ENCODE measurements at regions not wholly inside any gene's neighbourhood (a gene's known extent, or its start where the extent isn't known, plus 50 kb on each side); places are given as distances from the start of the nearest gene placed in this dataset.
A peak's percentile ranks its signal among the peaks of the same experiment; 100 is the strongest.
"Not testable (repeated sequence)": the region's sequence is repeated elsewhere in the genome, so short reads cannot be mapped to it uniquely, and the experiment has no call there.

DNA sequence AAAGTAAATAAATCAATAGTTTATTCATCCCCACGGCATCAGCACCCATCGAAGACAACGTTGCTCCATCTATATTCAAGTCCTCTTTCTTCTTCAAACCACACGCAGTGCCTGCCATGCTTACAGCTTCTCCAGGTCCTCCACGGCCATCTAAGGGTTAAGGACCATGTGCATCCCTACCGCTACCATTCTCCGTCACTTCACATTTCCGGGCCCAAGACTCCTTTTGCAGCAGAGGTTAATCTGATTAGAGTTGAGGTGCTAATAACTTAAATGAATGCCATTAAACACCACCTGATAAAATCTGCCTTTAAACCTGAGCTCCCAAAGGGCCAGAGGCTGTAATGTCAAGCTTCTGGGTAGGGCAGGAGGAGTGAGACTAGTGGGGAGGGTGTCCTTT is 79.7 kb upstream of the CCND2 start:
- DNase-seq (ENCODE audit: low read depth in 2 of 2): no peak

DNA sequence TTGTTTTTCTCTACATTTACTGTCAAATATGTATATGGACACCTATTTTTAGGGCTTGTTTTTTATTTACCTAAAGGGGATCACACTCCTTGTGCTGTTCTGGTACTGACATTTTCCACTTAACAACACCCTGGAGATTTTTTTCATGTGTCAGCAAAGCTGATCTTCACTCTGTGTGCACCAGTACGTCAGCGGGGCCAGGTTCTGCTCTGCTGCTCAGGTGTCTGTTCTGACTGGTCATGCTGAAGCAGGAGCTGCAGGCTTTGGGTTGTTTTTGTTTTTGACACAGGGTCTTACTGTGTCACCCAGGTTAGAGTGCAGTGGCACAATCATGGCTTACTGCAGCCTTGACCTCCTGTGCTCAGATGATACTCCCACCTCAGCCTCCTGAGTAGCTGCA is 81.9 kb upstream of the CCND2 start:
- DNase-seq (ENCODE audit: low read depth in 2 of 2): no peak

DNA sequence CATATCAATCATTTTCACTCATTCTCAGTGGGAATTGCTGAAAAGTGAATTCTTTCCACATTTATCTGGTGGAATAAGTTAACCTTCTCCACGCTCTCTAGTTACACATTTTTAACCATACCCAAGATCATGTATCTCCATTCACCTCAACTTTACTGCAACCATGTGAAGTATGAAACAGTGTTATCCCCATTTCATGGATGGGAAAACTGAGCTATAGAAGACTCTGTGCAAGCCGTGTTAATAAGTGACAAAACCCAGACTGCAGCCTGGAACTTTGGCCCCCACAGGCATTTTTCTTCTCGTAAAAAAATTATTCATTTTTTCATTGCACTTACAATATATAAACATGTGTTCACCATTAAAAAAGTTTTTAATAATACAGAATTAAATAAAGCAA is 82.4 kb upstream of the CCND2 start:
- no peak for DNase-seq (ENCODE audit: low read depth in 2 of 2)

DNA sequence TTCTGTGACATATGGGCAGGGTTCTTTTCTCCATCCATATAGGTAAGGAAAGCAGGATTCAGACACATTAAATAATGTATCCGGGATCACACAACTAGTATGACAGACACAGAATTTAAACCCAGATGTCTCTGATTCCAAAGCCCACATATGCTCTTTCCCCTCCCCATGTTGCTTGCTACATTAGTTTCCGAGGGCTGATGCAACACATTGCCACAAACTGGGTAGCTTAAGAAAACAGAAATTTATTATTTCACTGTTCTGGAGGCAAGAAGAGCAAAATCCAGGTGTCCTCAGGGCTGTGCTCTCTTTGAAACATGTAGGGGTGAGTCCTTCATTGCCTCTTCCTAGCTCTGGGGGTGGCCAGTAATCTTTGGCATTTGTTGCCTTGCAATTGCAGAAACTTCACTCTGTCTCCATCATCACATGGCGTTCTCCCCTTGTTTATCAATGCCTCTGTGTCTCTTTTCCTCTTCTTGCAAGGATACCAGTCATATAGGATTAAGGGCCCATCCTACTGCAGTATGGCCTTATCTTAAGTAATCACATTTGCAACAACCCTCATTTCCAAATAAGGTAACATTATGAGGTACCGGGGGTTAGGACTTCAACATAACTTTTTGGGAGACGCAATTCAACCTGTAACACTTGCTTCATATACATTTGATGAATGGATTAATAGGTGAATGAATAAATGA is 83.0 kb upstream of the CCND2 start:
- DNase-seq (ENCODE audit: low read depth in 2 of 2): peak in 1 of 2 experiments; percentile 18

DNA sequence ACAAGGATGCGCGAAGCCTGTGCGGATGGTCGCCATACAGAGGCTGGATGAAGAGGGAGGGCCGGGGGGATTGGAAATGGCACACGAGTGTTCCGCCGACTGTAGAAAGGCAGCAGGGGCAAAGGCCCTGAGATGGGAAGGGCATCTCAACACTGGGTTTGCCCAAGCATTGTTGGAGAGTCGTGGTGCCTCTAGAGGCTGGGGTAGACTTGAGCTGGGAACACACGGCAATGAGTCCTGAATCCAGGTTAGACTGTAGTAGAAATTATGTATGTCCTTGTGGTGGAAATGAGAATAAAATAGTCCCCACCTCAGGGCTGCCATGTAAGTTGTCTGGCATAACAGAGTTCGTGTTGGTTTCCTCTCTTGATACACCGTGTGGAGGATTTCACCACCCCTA is 83.8 kb upstream of the CCND2 start:
- no peak for DNase-seq (ENCODE audit: low read depth in 2 of 2)

DNA sequence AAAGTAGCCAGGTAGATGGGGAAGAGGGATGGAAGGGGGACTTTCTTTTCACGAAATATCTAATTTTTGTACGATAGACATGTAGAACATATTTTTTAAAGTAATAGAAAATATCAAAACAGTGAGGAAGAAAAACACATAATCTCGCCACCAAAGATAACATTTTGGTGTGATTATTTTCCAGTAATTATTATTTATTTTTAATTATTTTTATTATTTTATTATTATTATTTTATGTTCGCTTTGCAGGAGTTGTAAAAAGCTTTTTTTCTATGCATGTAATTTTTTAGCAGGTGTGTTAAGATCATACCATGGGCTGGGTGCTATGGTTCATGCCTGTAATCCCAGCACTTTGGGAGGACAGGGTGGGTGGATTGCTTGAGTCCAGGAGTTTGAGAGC is 85.6 kb upstream of the CCND2 start:
- no peak for DNase-seq (ENCODE audit: low read depth in 2 of 2)

DNA sequence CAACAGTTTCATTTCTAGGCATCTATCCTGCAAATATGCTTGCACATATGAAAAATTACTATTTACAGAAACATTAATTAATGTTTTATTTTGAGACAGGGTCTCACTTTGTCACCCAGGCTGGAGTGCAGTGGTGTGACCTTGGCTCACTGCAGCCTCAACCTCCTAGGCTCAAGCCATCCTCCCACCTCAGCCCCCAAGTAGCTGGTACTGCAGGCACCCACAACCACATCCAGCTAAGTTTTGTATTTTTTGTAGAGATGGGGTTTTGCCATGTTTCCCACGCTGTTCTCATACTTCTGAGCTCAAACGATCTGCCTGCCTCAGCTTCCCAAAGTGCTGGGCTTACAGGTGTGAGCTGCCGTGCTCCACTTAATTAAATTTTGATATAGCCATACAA is 86.2 kb upstream of the CCND2 start:
- DNase-seq (ENCODE audit: low read depth in 2 of 2): not testable (repeated sequence)

DNA sequence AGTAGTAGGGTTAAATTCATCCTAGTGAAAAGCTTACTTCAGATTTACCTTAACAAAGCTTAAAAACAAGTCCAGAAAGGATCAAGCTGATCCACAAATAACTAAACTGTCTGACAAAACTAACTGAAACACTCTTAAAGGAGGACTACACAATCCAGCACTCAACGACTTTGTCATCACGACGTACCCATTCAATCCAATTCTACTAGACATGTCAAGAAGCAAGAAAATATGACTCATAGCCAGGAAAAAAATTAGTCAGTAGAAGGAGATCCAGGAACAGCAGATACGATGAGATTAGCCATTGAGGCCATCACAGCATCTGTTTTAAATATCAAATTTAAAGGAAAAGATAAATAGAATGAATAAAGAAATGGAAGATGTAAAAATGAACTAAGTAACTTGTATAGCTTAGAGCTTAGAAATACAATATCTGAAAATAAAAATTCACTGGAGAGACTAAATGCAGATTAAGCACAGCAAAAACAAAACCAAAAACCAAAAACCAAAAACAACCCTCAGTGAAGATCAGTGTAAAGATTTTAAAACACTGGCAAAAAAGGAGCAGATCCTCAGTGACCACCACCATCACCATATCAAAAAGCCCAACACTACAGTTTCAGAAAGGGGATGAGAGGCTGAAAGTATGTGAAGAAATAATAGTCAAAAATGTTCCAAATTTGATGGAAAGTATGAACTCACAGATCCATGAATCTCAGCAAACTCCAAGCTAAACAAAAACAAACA is 95.0 kb upstream of the CCND2 start:
- DNase-seq (ENCODE audit: low read depth in 2 of 2): no peak

DNA sequence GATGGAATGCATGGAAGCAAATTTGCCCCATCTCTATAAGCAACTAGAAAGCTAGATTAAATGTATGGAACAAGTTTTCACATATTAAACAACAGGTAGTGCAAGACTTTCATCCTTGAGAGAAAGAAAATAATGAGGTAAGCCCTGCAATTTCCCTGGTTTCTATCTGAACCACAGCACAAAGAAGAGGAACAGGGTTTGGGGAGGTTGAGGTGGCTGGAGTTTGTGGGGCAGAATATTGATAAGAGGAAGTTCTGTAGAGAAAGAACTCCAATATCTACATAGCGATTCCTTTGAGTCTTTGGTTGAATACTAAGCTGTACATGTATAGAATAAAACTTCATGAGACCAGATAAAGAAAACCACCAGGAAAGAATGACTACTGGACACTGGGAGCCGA is 96.3 kb upstream of the CCND2 start:
- DNase-seq (ENCODE audit: low read depth in 2 of 2): no peak

DNA sequence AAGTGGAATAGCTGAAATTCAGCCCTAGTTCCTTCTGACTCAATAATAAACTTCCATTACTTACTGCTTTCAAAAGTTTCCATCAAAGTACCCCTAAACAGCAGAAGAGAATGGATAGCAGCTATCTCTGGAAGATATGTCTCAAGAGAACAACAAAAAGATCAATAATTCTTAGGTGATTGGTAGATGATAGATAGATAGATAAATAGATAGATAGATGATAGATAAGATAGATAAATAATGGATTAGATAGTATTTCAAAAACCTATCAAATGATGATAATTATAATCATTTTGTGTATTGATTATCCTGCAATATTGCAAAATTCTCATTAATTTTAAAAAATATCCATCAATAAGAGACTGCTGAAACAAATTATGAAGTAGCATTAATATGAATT is 97.4 kb upstream of the CCND2 start:
- no peak for DNase-seq (ENCODE audit: low read depth in 2 of 2)

DNA sequence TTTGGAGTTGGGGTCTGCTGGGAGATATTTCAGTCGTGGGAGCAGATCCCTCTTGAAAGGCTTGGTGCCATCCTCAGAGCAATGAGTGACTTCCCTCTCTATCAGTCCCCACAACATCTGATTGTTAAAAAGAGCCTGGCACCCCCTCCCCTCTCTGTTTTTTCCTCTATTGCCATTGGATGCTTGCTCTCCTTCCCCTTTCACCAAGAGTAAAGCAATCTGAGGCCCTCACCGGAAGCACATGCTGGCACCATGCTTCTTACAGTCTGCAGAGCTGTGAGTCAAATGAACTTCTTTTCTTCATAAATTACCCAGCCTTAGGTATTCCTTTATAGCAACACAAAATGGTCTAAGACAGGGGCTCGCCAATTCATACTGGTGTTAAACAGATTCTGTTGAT is 99.1 kb upstream of the CCND2 start:
- DNase-seq (ENCODE audit: low read depth in 2 of 2): no peak

DNA sequence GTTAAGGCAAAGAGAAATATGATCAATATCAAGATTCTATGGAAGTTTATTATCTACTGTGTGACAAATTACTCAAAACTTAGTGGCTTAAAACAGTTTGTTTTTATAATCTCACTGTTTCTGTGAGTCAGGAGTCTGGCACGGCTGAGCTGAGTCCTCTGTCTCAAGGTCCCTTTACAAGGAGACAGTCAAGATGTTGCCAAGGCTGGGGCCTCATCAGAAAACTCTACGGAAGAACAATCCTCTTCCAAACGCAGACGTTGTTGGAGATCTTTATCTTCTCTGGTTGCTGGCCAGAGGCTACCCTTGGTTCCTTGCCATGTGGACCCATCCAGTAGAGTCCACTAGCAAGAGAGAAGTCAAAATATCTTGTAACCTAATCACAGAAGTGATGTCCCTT is 100.6 kb upstream of the CCND2 start:
- no peak for DNase-seq (ENCODE audit: low read depth in 2 of 2)

DNA sequence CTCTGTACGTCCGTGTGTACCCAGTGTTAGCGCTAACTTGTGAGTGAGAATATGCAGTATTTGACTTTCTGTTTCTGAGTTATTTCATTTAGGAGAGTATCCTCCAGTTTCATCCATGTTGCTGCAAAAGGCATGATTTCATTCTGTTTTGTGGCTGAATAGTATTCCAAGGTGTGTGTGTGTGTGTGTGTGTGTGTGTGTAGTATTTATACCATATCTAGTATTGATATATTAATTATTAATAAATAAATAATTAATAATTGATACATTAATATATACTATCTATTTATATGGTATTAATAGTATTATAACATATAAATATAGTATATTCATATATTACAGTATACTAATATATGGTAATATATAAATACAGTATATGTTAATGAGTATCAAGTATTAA is 101.8 kb upstream of the CCND2 start:
- no peak for DNase-seq (ENCODE audit: low read depth in 2 of 2)

DNA sequence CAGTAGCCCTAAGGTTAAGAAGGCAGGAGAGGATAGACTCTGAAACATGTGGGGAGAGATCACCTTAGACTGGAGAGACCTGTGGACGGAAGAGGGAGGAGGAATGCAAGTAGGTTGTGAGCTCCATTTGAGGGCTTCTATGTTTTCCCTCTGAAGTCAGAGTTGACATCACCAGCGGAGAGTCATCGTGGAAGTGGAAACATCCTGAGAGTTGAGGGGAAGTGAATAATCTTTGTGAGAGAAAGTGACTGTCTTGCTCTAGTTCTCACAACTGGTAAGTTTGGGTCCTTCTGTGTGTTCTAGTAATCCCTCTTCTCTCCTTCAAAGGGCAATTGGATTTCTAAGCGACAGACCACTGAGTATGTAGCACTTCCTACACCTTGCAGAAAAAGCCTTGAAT is 103.6 kb upstream of the CCND2 start:
- DNase-seq (ENCODE audit: low read depth in 2 of 2): no peak

DNA sequence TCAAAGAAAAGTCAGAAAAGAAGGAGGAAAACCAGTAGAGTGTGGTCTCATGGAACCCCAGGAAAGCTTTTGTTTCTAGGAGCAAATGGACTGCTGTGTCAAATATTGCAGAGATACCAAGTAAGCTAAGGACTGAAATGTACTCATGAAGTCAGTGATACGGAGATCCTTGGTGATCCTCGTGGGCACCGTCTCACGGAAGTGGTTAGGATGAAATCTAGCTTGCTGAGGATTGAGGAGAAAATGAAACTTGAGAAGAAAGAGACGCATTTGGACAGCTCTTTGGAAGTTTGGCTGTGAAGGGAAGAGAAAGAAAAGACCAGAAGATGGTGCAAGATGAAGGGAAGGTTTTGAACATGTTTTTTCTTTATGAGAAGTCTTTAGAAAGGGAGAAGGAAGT is 104.0 kb upstream of the CCND2 start:
- no peak for DNase-seq (ENCODE audit: low read depth in 2 of 2)

DNA sequence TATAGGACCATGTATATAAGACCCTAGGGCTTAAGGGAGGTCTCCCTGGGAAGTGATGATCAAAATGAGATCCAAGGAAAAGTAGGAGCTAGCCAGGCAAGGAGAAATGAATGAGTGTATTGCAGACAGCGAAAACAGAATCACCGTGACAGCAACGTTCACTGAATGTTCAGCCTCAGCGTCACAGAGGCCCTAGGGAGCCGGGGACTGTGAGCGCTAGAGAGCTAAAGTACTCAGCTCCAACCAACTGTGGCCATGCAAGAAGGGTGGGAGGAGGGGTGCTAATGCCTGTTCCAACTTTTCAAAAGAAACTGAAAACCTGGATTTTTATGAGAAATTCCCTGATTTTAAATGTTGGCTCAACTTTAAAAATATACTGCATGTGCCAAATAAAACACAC is 105.5 kb upstream of the CCND2 start:
- no peak for DNase-seq (ENCODE audit: low read depth in 2 of 2)

DNA sequence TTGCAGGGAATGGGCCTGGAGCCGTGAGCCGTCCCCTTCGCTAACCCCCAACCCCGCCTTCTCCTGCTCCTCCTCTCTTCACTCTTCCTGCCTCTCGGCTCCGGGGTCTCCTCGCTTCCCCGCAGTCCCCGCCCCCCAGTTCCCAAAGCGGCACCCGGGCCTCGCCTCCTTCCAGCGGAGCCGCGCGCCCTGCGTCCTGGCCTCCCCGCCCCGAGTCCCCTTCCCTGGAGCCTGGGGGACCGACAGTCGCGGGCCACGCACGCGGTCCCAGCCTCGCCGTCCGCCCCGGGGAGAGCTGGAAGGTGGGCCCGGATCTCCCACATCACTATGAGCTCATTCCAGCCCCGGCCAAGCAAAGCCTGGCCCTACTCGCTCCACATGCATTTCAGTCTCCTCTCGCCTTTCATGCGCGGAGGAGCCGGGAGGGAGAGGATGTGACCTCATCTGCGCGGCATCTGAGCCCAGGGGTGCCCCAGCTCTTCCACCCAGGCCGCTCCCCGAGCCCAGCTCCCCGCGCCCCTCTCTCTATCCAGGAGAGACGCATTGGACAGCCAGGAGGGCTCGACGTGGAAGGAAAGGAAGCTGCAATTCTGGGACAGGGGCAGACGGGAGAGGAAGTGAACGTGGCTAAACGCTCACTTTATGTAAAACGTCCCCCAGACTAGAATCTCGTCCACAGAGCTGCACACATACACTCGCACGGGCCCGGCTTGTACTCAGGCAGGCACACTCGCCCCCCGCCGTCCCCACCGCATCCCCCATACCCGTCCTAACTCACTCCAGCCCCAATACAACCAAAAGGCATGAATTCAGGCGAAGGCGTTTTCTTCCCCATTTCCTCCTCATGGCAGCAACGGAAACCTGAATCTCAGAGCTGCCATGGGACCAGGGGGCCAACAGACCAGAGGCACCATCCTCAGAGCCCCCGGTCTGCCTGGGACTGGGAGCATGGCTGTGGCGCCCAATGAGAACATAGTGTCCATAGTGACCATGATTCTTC is 108.7 kb upstream of the CCND2 start:
- peak; percentile 75 to 80 for DNase-seq (ENCODE audit: low read depth in 2 of 2)

DNA sequence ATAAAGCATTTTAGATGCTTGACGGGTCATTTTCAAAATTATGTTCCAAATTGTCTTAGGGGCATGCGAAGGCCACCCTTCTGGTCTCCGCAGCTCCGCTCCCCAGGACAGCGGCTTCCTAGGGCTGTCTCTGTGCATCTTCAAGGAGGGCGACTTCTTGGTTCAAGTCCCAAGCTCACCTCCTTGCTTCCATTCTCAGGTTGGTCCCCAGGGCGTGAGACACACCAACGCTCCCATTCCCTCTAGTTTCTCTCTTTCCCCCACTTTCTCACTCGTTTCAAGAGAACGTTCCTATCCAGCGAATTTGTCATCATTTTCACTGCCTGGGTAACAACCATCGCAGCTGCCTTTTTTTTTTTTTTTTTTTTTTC is 109.4 kb upstream of the CCND2 start:
- no peak for DNase-seq (ENCODE audit: low read depth in 2 of 2)

DNA sequence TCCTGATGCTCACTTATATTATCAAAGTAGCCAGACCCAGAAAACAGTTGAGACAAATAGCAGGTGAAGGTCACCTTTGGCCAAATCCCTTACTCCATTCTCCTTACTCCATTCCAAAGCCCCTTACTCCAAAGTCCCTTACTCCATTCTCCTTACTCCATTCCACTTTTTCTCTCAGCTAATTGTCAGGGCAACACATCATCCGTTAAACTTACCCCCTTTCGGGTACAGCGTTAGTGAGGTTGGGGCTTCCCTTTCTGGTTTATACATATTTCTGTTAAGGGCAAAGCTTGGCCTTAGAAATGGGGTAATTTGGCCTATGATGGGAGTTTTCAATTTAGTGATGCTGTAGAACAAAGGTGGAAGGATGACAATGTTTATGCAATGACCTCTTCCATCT is 111.8 kb upstream of the CCND2 start:
- DNase-seq (ENCODE audit: low read depth in 2 of 2): no peak

DNA sequence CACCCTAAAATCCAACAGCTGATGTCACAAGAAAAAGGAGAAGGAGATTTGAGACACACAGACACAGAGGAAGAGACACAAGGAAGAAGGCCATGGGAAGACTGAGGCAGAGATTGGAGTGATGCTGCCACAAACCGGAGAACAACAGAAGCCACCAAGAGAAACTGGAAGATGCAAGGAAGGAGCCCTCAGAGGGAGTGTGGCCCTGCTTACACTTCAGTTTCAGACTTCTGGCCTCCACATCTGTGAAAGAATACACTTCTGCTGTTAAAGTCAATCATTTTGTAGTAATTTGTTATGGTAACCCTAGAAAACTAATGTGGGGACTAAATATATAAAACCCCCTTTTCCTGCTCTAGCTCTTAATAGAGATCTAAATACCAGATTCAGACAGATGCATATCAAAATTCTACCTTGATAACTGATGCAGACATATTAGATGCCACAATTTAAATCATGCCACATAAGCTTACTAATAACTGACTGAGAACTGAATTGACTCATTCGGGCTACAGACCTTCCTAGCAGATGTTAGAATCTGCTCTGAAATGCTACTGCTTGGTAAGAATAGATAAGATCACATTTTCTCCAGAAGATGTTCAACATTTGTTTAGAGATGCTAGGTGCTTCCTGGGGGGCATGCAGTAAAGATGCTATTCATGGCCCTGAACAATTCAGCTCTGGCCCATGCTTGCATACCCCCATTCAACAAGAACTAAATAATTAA is 113.1 kb upstream of the CCND2 start:
- no peak for DNase-seq (ENCODE audit: low read depth in 2 of 2)

DNA sequence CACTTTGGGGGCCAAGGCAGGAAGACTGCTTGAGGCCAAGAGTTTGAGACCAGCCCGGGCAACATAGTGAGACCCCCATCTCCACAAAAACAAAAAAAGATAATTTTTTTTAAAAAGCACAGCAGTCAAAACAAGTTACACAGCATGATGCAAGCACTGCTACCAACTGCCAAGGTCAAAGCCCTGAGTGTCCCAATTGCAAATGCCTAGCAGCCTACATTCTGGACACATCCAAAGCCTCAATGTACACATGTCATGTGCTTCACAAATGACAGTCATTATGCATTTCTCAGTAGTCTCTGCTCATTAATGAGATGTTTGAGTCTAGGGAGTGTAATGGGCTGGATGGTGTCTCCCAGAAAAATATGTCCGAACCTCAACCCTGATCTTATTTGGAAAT is 113.7 kb upstream of the CCND2 start:
- DNase-seq (ENCODE audit: low read depth in 2 of 2): no peak

DNA sequence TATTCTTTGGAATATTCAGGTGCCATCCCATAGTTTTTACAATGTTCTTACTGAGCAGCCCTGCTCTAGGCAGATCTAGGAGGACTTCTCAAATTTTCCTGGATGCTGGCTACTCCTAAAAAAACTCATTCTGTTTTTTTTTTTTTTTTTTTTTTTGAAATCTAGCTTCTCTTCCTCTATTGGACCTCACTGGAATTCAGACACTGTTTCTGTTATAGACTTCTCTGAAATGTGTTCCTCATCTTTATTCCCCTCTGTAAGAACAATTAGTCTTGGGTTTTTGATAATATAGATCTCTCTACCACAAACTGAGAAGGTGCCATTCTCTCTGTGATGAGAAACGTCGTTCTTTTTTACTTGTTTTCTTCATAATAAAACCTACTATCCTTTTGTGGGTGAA is 115.3 kb upstream of the CCND2 start:
- no peak for DNase-seq (ENCODE audit: low read depth in 2 of 2)
